Breast epithelium (tissue), 4 donors: ENCODE measurements at regions not wholly inside any gene's neighbourhood (a gene's known extent, or its start where the extent isn't known, plus 50 kb on each side); places are given as distances from the start of the nearest gene placed in this dataset.

ENCODE experiments used
- DNase-seq, 2 donors: peaks; one replicate each; pipeline ENCODE4 v3.0.0-alpha.2; 2019; ENCODE audit warnings: low spot score in 2 of 2
- H3K27ac ChIP-seq, 2 donors: fragments of 200-600 bp; sonication (generic) in 1 of 2; one replicate each; pipeline ENCODE4 v1.5.1; 2016 to 2019; ENCODE audit warnings: mild to moderate bottlenecking in 1 of 2
- H3K27me3 ChIP-seq, 2 donors: fragments of 200-600 bp; sonication (generic) in 1 of 2; one replicate each; pipeline versions ENCODE4 v1.5.1 to v1.6.0; 2017 to 2019; ENCODE audit warnings: control low read depth in 1 of 2, mild to moderate bottlenecking in 1 of 2
- H3K36me3 ChIP-seq: fragments of 200-600 bp; one replicate; pipeline ENCODE4 v1.5.1; 2019
- H3K4me1 ChIP-seq, 2 donors: fragments of 200-600 bp; sonication (generic); one replicate each; pipeline ENCODE4 v1.5.1; 2016 to 2019; ENCODE audit warnings: control low read depth in 1 of 2
- H3K4me3 ChIP-seq, 3 donors: fragments of 200-600 bp; sonication (generic); 1 replicate in 2 of 3; 2 replicates in 1 of 3; pipeline ENCODE4 v1.5.1; 2016 to 2019; ENCODE audit warnings: mild to moderate bottlenecking in 3 of 3, moderate library complexity in 2 of 3
- H3K9me3 ChIP-seq, 2 donors: fragments of 200-600 bp; sonication (generic) in 1 of 2; one replicate each; pipeline ENCODE4 v1.5.1; 2016 to 2019; ENCODE audit warnings: control low read depth in 1 of 2
- POLR2A ChIP-seq: fragments of 450-650 bp; IDR thresholded peaks from one replicate; pipeline ENCODE4 v1.6.1; 2016; ENCODE audit warnings: antibody characterized with exemption, mild to moderate bottlenecking, moderate library complexity
- POLR2AphosphoS5 ChIP-seq, 3 donors: sonication (generic); formaldehyde crosslinking; IDR thresholded peaks; one replicate each; pipeline ENCODE4 v1.6.1; 2017; ENCODE audit warnings: antibody characterized with exemption in 3 of 3
- intact Hi-C: fragments of 100-400 bp; cut with DNase I; formaldehyde crosslinking; loops from one replicate; pipeline ENCODE4 v1.15.1; 2023; ENCODE audit warnings: low total_unique reads
- TF ChIP-seq, protein P1 (sequence below), 3 donors: fragments of 450-650 bp; IDR thresholded peaks; one replicate each; pipeline ENCODE4 v1.5.1; 2016 to 2017; ENCODE audit warnings: antibody characterized with exemption in 3 of 3, mild to moderate bottlenecking in 3 of 3, moderate library complexity in 3 of 3

DNA sequence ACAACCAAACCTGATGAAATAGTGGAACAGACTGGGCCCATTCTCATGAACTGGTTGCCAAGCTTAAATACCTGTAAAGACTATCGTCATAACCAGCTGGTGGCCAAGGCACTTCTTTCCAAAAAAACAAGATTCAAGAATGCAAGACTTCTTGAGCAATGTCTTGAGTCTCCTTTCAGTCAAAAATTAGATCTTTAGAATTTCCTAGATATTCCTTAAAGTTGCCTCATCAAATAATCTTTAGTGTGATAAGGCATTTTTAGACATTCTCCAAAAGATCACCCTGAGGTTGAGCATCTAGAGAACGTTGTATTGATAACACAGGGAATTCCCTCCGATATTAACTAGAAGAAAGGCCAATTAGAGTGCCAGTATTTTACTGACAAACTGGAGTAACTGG lies 236.4 kb upstream of the MEX3C start:
- Histone ChIP-seq H3K4me3 (no peak overlapping the region), H3K36me3 (no peaks in the 10 kb centered on the region)
- TF ChIP-seq POLR2AphosphoS5 (IDR thresholded peaks at IDR 0.05) (no peak), POLR2A (no peak)
- TF ChIP-seq, protein P1, sequence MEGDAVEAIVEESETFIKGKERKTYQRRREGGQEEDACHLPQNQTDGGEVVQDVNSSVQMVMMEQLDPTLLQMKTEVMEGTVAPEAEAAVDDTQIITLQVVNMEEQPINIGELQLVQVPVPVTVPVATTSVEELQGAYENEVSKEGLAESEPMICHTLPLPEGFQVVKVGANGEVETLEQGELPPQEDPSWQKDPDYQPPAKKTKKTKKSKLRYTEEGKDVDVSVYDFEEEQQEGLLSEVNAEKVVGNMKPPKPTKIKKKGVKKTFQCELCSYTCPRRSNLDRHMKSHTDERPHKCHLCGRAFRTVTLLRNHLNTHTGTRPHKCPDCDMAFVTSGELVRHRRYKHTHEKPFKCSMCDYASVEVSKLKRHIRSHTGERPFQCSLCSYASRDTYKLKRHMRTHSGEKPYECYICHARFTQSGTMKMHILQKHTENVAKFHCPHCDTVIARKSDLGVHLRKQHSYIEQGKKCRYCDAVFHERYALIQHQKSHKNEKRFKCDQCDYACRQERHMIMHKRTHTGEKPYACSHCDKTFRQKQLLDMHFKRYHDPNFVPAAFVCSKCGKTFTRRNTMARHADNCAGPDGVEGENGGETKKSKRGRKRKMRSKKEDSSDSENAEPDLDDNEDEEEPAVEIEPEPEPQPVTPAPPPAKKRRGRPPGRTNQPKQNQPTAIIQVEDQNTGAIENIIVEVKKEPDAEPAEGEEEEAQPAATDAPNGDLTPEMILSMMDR (IDR thresholded peaks at IDR 0.05), result no peak

DNA sequence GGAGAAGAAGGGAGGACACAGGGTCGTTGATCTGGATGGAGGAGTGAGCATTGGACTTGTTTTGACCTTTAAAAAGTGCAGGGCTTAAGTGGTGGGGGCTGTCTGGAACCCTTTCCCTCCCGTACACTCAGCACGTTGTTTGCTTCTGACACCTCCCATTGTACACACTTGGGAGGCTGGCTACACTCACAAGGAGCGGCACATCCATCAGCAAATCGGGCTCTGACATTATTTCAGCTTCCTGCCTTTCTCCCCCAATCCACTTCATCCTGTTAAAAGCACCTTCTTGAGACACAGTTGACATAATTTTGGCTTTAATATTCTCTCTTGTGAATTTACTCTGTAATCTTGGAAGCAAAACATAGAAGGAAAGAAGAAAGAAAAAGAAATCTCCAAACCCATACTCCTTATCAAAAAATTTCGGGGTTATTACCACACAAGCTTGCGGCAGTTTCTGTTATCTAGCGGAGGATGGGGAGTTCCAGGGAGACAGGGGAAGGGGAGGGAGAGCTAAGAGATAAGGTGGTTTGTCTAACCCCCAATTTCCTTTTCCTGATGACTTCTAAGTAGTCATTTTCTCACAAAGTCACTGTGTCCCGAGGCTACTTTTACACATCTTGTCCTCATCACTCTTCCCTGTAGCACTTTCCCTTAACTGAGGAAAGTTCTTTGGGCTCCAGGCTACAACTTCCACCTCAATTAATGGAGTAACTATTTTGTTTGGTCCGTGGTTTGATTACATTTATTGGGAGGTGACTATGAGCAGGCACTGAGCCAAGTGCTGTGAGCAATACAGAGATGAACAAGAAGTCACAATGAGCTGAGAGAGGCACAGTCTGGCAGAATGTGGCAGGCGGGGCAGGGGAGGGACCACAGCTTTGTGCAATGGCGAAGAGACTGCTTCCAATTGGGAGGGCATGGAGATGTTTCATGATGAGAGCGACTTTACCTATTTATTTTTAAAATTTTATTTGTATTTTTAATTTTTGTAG lies 240.1 kb upstream of the MEX3C start:
- no peaks in the 10 kb centered on the region for H3K4me1 ChIP-seq
- H3K4me3 ChIP-seq, result no peak overlapping the region
- H3K27me3 ChIP-seq, result no peaks in the 10 kb centered on the region
- H3K36me3 ChIP-seq, result no peaks in the 10 kb centered on the region
- no peak for TF ChIP-seq POLR2AphosphoS5 (IDR thresholded peaks at IDR 0.05)
- no peak for TF ChIP-seq POLR2A
- TF ChIP-seq, protein P1 (IDR thresholded peaks at IDR 0.05), result no peak
- intact Hi-C loops, result no loop called here
- H3K9me3 ChIP-seq, result no peaks in the 10 kb centered on the region
- no peak for DNase-seq
- no peak overlapping the region for H3K27ac ChIP-seq

More for the DNA sequence above, 236.4 kb upstream of the MEX3C start:
- Histone ChIP-seq H3K9me3 (no peaks in the 10 kb centered on the region), H3K4me1 (no peaks in the 10 kb centered on the region), H3K27ac (no peak overlapping the region), H3K27me3 (no peaks in the 10 kb centered on the region)
- intact Hi-C loops, result no loop called here
- no peak for DNase-seq

DNA sequence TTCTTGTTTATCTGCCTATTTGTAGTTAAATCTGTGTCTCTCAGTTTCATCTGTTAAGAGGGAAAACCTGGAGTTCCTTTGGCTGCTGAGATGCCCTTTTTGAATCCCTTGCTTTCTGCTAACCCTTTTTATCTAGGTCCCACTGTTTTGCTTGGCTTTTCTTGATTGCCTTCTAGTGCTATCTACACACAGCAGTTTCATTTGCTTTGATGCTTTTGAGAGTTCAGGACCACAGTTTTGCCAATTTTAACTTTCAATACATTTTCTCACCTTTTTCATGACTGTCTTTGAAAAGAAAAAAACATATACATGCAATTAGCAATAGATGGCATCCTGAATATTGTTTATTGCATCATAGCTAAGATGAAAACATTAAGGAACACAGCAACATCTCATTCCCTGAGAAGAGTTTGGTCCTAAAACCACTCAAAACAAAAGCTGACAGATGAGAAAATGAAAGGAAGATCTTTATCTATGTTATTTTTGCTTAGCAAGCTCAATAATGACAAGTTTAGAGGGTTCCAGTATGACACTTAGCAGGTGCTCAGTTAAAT lies 241.4 kb upstream of the MEX3C start:
- intact Hi-C loops, result no loop called here
- no peaks in the 10 kb centered on the region for H3K27me3 ChIP-seq
- H3K4me1 ChIP-seq, result no peaks in the 10 kb centered on the region
- no peak overlapping the region for H3K27ac ChIP-seq
- DNase-seq, result no peak
- H3K4me3 ChIP-seq, result no peak overlapping the region
- no peaks in the 10 kb centered on the region for H3K9me3 ChIP-seq
- TF ChIP-seq, protein P1 (IDR thresholded peaks at IDR 0.05), result no peak
- no peak for TF ChIP-seq POLR2AphosphoS5 (IDR thresholded peaks at IDR 0.05)
- TF ChIP-seq POLR2A, result no peak
- H3K36me3 ChIP-seq, result no peaks in the 10 kb centered on the region

DNA sequence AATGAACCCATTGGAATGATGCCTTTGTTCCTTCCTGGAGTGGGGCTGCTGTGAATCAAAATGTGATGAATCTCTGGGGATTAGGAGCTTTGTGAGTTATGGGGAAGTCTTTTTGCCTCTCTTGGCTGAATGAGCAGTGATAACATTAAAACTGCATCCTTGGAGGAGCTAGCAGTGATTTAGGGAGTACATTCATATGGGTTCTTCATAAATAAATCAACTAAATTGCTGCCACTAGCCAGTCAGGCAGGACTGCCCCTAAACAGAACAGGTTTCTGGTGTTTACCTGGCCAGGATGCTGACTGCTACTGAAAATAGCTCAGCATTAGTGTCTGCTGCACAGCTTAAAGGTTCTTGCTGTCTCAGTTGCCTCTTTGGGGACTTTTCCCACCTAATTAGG lies 244.5 kb upstream of the MEX3C start:
- H3K36me3 ChIP-seq, result no peaks in the 10 kb centered on the region
- DNase-seq, result no peak
- H3K4me3 ChIP-seq, result no peak overlapping the region
- no peaks in the 10 kb centered on the region for H3K27me3 ChIP-seq
- H3K4me1 ChIP-seq, result no peaks in the 10 kb centered on the region
- TF ChIP-seq POLR2AphosphoS5 (IDR thresholded peaks at IDR 0.05) (no peak), POLR2A (no peak)
- TF ChIP-seq, protein P1 (IDR thresholded peaks at IDR 0.05), result no peak
- no peak overlapping the region for H3K27ac ChIP-seq
- no peaks in the 10 kb centered on the region for H3K9me3 ChIP-seq
- intact Hi-C loops, result no loop called here

DNA sequence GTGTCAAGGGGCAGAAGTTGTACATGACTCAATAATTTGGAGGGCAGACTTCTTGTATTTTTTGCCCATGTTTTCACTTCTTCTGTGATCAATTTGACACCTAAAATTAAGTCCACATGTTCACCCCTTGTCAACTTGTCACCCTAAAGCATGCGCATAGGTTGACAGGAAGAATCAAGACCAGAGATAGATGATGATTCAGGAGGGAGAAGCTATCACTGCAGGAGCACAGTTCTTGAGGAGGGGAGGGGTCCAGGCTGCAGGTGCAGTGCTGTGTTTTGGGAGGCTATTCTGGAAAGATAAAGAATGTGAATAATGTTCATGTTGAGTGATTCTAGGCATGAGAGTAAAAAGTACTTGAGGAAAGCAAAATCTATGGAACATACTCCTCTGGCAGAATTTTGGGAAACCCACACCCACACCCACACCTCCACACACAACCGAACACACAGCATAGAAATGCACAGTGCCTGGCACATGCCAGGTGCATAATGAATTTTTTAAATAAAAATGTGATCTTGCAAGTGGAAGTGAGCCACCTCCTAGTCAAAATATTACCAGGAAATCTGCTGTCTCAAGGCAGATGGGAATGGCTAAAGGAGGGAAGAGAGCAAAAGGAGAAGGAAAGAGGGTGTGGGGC lies 249.2 kb upstream of the MEX3C start:
- DNase-seq, result no peak

More for the DNA sequence above, 249.2 kb upstream of the MEX3C start:
- H3K27ac ChIP-seq, result no peak overlapping the region
- TF ChIP-seq POLR2A, result no peak
- TF ChIP-seq POLR2AphosphoS5 (IDR thresholded peaks at IDR 0.05), result no peak
- TF ChIP-seq, protein P1 (IDR thresholded peaks at IDR 0.05), result no peak
- intact Hi-C loops, result no loop called here
- no peaks in the 10 kb centered on the region for H3K36me3 ChIP-seq
- H3K9me3 ChIP-seq, result no peaks in the 10 kb centered on the region
- H3K27me3 ChIP-seq, result no peaks in the 10 kb centered on the region
- no peak overlapping the region for H3K4me3 ChIP-seq
- no peaks in the 10 kb centered on the region for H3K4me1 ChIP-seq
